ENCODE measurements at regions not wholly inside any gene's neighbourhood (a gene's known extent, or its start where the extent isn't known, plus 50 kb on each side); places are given as distances from the start of the nearest gene placed in this dataset.

GRCh38 chr14:66359500-66359899 is 126.7 kb upstream of the CCDC196 start:
- H3K9ac ChIP-seq (ENCODE audit: insufficient read depth, low read length) = no peak overlapping the region
- no peaks in the 10 kb centered on the region for H3K9me3 ChIP-seq (ENCODE audit: control insufficient read depth, insufficient read depth, low read depth, low read length)
- H3K27ac ChIP-seq (ENCODE audit: insufficient read depth, low read length) = no peak overlapping the region
- H3K36me3 ChIP-seq (ENCODE audit: control insufficient read depth, insufficient read depth, low read length) = no peaks in the 10 kb centered on the region
- no peak overlapping the region for H2AFZ ChIP-seq (ENCODE audit: low read length)
- no peaks in the 10 kb centered on the region for H3K27me3 ChIP-seq (ENCODE audit: control insufficient read depth, insufficient read depth, low read length)
- H3K79me2 ChIP-seq (ENCODE audit: control insufficient read depth, insufficient read depth, low read length) = no peaks in the 10 kb centered on the region
- TF ChIP-seq, protein P1, sequence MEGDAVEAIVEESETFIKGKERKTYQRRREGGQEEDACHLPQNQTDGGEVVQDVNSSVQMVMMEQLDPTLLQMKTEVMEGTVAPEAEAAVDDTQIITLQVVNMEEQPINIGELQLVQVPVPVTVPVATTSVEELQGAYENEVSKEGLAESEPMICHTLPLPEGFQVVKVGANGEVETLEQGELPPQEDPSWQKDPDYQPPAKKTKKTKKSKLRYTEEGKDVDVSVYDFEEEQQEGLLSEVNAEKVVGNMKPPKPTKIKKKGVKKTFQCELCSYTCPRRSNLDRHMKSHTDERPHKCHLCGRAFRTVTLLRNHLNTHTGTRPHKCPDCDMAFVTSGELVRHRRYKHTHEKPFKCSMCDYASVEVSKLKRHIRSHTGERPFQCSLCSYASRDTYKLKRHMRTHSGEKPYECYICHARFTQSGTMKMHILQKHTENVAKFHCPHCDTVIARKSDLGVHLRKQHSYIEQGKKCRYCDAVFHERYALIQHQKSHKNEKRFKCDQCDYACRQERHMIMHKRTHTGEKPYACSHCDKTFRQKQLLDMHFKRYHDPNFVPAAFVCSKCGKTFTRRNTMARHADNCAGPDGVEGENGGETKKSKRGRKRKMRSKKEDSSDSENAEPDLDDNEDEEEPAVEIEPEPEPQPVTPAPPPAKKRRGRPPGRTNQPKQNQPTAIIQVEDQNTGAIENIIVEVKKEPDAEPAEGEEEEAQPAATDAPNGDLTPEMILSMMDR (conservative IDR thresholded peaks at IDR 0.05 in 1 of 2, IDR thresholded peaks at IDR 0.05 in 1 of 2; ENCODE audit: low read depth in 1 of 2, low read length in 2 of 2) = peak; percentile 54 to 59
- TF ChIP-seq EZH2 (IDR thresholded peaks at IDR 0.05; ENCODE audit: low read length, missing control alignments) = no peak
- H4K20me1 ChIP-seq (ENCODE audit: control insufficient read depth, extremely low read depth, insufficient read depth, low read length) = no peaks in the 10 kb centered on the region
- no peak overlapping the region for H3K4me3 ChIP-seq (replicated peaks in 1 of 4; ENCODE audit: control extremely low read depth in 1 of 4, insufficient read depth in 1 of 4, low read depth in 3 of 4, low read length in 4 of 4)
- DNase-seq (ENCODE audit: low read depth in 2 of 2) = peak; percentile 67 to 75
- H3K4me2 ChIP-seq (ENCODE audit: extremely low read depth, insufficient read depth, low read length) = no peak overlapping the region
- H3K4me1 ChIP-seq (ENCODE audit: control insufficient read depth, extremely low read depth, insufficient read depth, low read length) = no peaks in the 10 kb centered on the region

GRCh38 chr14:66360366-66360926 is 125.7 kb upstream of the CCDC196 start:
- Histone ChIP-seq H3K9ac (ENCODE audit: insufficient read depth, low read length) (no peak overlapping the region), H3K4me2 (ENCODE audit: extremely low read depth, insufficient read depth, low read length) (no peak overlapping the region), H3K9me3 (ENCODE audit: control insufficient read depth, insufficient read depth, low read depth, low read length) (no peaks in the 10 kb centered on the region), H3K27ac (ENCODE audit: insufficient read depth, low read length) (no peak overlapping the region), H3K4me1 (ENCODE audit: control insufficient read depth, extremely low read depth, insufficient read depth, low read length) (no peaks in the 10 kb centered on the region), H3K27me3 (ENCODE audit: control insufficient read depth, insufficient read depth, low read length) (no peaks in the 10 kb centered on the region), H2AFZ (ENCODE audit: low read length) (no peak overlapping the region), H3K4me3 (replicated peaks in 1 of 4; ENCODE audit: control extremely low read depth in 1 of 4, insufficient read depth in 1 of 4, low read depth in 3 of 4, low read length in 4 of 4) (no peak overlapping the region), H4K20me1 (ENCODE audit: control insufficient read depth, extremely low read depth, insufficient read depth, low read length) (no peaks in the 10 kb centered on the region), H3K79me2 (ENCODE audit: control insufficient read depth, insufficient read depth, low read length) (no peaks in the 10 kb centered on the region), H3K36me3 (ENCODE audit: control insufficient read depth, insufficient read depth, low read length) (no peaks in the 10 kb centered on the region)
- TF ChIP-seq EZH2 (IDR thresholded peaks at IDR 0.05; ENCODE audit: low read length, missing control alignments) = no peak
- TF ChIP-seq, protein P1 (conservative IDR thresholded peaks at IDR 0.05 in 1 of 2, IDR thresholded peaks at IDR 0.05 in 1 of 2; ENCODE audit: low read depth in 1 of 2, low read length in 2 of 2) = no peak
- no peak for DNase-seq (ENCODE audit: low read depth in 2 of 2)

DNA sequence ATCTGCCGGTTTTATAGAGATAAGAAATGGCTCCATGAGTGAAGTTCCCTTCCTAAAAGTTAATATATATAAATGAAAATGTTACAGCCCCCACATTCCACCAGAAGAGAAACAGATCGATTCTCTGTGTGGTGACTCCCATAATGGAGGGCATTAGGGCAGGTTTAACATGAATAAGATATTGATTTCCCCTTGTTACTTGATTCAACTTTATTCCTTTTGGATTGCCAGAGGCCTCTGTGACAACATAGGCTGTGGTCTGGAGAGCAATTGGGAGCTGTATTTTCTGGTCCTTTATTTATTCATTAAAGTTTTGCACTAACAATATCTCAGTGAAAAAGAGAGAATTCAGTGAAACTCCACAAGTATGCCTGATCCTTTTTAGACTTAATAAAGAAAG is 125.2 kb upstream of the CCDC196 start:
- Histone ChIP-seq H3K9ac (ENCODE audit: insufficient read depth, low read length) (no peak overlapping the region), H3K36me3 (ENCODE audit: control insufficient read depth, insufficient read depth, low read length) (no peaks in the 10 kb centered on the region)
- TF ChIP-seq EZH2 (IDR thresholded peaks at IDR 0.05; ENCODE audit: low read length, missing control alignments) = no peak
- TF ChIP-seq, protein P1 (conservative IDR thresholded peaks at IDR 0.05 in 1 of 2, IDR thresholded peaks at IDR 0.05 in 1 of 2; ENCODE audit: low read depth in 1 of 2, low read length in 2 of 2) = no peak

More for the DNA sequence above, 125.2 kb upstream of the CCDC196 start:
- Histone ChIP-seq H3K4me2 (ENCODE audit: extremely low read depth, insufficient read depth, low read length) (no peak overlapping the region), H3K9me3 (ENCODE audit: control insufficient read depth, insufficient read depth, low read depth, low read length) (no peaks in the 10 kb centered on the region), H4K20me1 (ENCODE audit: control insufficient read depth, extremely low read depth, insufficient read depth, low read length) (no peaks in the 10 kb centered on the region), H3K27ac (ENCODE audit: insufficient read depth, low read length) (no peak overlapping the region), H3K4me1 (ENCODE audit: control insufficient read depth, extremely low read depth, insufficient read depth, low read length) (no peaks in the 10 kb centered on the region), H3K27me3 (ENCODE audit: control insufficient read depth, insufficient read depth, low read length) (no peaks in the 10 kb centered on the region), H3K4me3 (replicated peaks in 1 of 4; ENCODE audit: control extremely low read depth in 1 of 4, insufficient read depth in 1 of 4, low read depth in 3 of 4, low read length in 4 of 4) (no peak overlapping the region), H3K79me2 (ENCODE audit: control insufficient read depth, insufficient read depth, low read length) (no peaks in the 10 kb centered on the region), H2AFZ (ENCODE audit: low read length) (no peak overlapping the region)
- DNase-seq (ENCODE audit: low read depth in 2 of 2) = no peak

Measured in fibroblast of lung (primary cell).